ENCODE measurements at regions not wholly inside any gene's neighbourhood (a gene's known extent, or its start where the extent isn't known, plus 50 kb on each side); places are given as distances from the start of the nearest gene placed in this dataset.

DNA sequence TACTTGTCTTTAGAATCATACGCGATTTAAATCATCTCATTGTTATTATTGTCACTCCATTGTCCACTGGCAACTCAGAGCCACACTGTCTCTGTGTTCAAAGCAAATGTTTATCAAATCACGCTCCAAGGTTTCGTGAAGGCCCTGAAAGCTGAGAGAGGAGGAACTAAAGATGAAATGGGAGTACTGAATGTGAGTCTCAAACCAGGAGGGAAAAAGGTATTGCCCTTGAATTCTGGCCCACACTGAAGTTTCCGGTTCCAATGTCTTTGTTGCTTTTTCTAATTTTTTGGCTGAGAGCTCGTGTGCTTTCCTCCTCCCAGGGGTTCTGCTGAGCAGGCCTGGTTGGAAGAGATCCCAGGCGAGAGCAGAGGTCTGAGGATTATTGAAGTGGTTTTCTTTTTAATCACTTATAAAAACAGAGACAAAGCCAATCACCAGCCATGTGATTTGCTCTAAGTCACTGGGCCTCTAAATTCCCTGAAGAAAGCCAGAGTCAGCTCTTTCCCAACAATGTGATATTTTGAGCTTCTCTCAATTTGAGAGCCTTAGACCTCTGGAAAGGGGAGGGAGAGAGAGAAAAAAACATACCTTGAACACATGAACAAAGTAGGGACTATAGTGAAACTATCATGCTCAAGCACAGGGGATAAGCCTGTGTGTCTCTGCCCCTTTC lies 420.8 kb upstream of the GRAMD2B start:
- ChIA-PET POLR2A (no interaction called here), CTCF (no interaction called here)
- H3K4me3 ChIP-seq (ENCODE audit: low read depth in 2 of 2, low read length in 2 of 2) = 0 out of 4 replicates have a peak overlapping the region, but pooled peaks of 1 of the 2 experiments have one; percentile 6
- in situ Hi-C loops (cut with HindIII; ENCODE audit: low pct_unique_long_range_greater_than_20kb, low sequenced_read_pairs) (no loop called here), intact Hi-C loops (cut with micrococcal nuclease; ENCODE audit: unreplicated experiment) (no loop called here)
- H3K9me3 ChIP-seq (ENCODE audit: control insufficient read depth, insufficient read depth, low read depth, low read length) = no peaks in the 10 kb centered on the region
- TF ChIP-seq, protein P1, sequence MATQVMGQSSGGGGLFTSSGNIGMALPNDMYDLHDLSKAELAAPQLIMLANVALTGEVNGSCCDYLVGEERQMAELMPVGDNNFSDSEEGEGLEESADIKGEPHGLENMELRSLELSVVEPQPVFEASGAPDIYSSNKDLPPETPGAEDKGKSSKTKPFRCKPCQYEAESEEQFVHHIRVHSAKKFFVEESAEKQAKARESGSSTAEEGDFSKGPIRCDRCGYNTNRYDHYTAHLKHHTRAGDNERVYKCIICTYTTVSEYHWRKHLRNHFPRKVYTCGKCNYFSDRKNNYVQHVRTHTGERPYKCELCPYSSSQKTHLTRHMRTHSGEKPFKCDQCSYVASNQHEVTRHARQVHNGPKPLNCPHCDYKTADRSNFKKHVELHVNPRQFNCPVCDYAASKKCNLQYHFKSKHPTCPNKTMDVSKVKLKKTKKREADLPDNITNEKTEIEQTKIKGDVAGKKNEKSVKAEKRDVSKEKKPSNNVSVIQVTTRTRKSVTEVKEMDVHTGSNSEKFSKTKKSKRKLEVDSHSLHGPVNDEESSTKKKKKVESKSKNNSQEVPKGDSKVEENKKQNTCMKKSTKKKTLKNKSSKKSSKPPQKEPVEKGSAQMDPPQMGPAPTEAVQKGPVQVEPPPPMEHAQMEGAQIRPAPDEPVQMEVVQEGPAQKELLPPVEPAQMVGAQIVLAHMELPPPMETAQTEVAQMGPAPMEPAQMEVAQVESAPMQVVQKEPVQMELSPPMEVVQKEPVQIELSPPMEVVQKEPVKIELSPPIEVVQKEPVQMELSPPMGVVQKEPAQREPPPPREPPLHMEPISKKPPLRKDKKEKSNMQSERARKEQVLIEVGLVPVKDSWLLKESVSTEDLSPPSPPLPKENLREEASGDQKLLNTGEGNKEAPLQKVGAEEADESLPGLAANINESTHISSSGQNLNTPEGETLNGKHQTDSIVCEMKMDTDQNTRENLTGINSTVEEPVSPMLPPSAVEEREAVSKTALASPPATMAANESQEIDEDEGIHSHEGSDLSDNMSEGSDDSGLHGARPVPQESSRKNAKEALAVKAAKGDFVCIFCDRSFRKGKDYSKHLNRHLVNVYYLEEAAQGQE (IDR thresholded peaks at IDR 0.05; ENCODE audit: insufficient read depth in 1 of 2, low read depth in 2 of 2, low read length in 1 of 2) = no peak
- TF ChIP-seq TCF7L2 (IDR thresholded peaks at IDR 0.05; ENCODE audit: low read depth, low read length) = peak; percentile 65; the same call in 1 of the 2 replicates
- TF ChIP-seq, protein P2, sequence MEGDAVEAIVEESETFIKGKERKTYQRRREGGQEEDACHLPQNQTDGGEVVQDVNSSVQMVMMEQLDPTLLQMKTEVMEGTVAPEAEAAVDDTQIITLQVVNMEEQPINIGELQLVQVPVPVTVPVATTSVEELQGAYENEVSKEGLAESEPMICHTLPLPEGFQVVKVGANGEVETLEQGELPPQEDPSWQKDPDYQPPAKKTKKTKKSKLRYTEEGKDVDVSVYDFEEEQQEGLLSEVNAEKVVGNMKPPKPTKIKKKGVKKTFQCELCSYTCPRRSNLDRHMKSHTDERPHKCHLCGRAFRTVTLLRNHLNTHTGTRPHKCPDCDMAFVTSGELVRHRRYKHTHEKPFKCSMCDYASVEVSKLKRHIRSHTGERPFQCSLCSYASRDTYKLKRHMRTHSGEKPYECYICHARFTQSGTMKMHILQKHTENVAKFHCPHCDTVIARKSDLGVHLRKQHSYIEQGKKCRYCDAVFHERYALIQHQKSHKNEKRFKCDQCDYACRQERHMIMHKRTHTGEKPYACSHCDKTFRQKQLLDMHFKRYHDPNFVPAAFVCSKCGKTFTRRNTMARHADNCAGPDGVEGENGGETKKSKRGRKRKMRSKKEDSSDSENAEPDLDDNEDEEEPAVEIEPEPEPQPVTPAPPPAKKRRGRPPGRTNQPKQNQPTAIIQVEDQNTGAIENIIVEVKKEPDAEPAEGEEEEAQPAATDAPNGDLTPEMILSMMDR (IDR thresholded peaks at IDR 0.05) = no peak
- TF ChIP-seq SIN3A (IDR thresholded peaks at IDR 0.05; ENCODE audit: borderline replicate concordance, insufficient read depth, low read depth, low read length) = no peak
- H3K4me1 ChIP-seq (ENCODE audit: control insufficient read depth, insufficient read depth, low read length) = peaks cover 13% of the 10 kb centered on the region; the same call in 1 of the 2 replicates
- no peaks in the 10 kb centered on the region for H3K27me3 ChIP-seq (ENCODE audit: control insufficient read depth, insufficient read depth, low read length)
- ATAC-seq (peak; percentile 78), DNase-seq (ENCODE audit: low read depth, low spot score) (no peak)
- peak overlapping the region; percentile 78 for H3K27ac ChIP-seq (ENCODE audit: low read length)
- BruUV-seq (replicated peaks) = no TSS peak
- no peaks in the 10 kb centered on the region for H3K36me3 ChIP-seq (ENCODE audit: control insufficient read depth, insufficient read depth, low read length)

DNA sequence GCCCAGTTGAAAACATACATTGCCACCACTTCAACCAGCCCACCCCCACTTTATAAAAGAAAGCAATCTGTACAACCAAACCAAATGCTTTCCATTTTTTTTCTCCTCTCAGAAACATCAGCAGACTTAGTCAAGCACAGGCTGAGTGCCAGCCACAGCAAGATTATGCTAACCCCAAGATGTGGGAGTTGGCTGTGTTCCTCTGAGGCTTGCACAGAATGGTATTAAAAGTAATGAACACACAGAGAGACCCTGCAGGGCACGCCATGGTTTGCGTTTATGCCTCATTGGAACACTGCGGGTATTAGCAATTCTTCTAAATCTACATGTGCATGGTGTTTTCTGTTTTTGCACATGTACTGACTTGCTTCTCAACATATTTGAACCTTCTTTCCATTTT lies 419.9 kb upstream of the GRAMD2B start:
- in situ Hi-C loops (cut with HindIII; ENCODE audit: low pct_unique_long_range_greater_than_20kb, low sequenced_read_pairs) (no loop called here), intact Hi-C loops (cut with micrococcal nuclease; ENCODE audit: unreplicated experiment) (no loop called here)
- H3K27me3 ChIP-seq (ENCODE audit: control insufficient read depth, insufficient read depth, low read length) = no peaks in the 10 kb centered on the region
- ATAC-seq (no peak), DNase-seq (ENCODE audit: low read depth, low spot score) (no peak)
- POLR2A ChIA-PET = no interaction called here
- CTCF ChIA-PET = no interaction called here
- TF ChIP-seq TCF7L2 (IDR thresholded peaks at IDR 0.05; ENCODE audit: low read depth, low read length) (no peak), POLR2AphosphoS5 (IDR thresholded peaks at IDR 0.05; ENCODE audit: low read depth, low read length) (no peak), SIN3A (IDR thresholded peaks at IDR 0.05; ENCODE audit: borderline replicate concordance, insufficient read depth, low read depth, low read length) (no peak)
- TF ChIP-seq, protein P1 (IDR thresholded peaks at IDR 0.05; ENCODE audit: insufficient read depth in 1 of 2, low read depth in 2 of 2, low read length in 1 of 2) = no peak
- TF ChIP-seq, protein P2 (IDR thresholded peaks at IDR 0.05) = no peak
- no peaks in the 10 kb centered on the region for H3K9me3 ChIP-seq (ENCODE audit: control insufficient read depth, insufficient read depth, low read depth, low read length)
- peak overlapping the region; percentile 78 for H3K27ac ChIP-seq (ENCODE audit: low read length)
- no TSS peak for BruUV-seq (replicated peaks)
- no peaks in the 10 kb centered on the region for H3K36me3 ChIP-seq (ENCODE audit: control insufficient read depth, insufficient read depth, low read length)
- H3K4me3 ChIP-seq (ENCODE audit: low read depth in 2 of 2, low read length in 2 of 2) = no peak overlapping the region
- peaks cover 13% of the 10 kb centered on the region; the same call in 1 of the 2 replicates for H3K4me1 ChIP-seq (ENCODE audit: control insufficient read depth, insufficient read depth, low read length)
